Testis (tissue), 2 donors: ENCODE measurements at regions not wholly inside any gene's neighbourhood (a gene's known extent, or its start where the extent isn't known, plus 50 kb on each side); places are given as distances from the start of the nearest gene placed in this dataset.

Experiments used
- DNase-seq: peaks from one replicate; pipeline ENCODE4 v3.0.0-alpha.2; 2019
- H3K27ac ChIP-seq, 2 donors: fragments of 200-600 bp; sonication (generic); one replicate each; pipeline ENCODE4 v1.5.1; 2019
- H3K27me3 ChIP-seq: fragments of 200-600 bp; sonication (generic); one replicate; pipeline ENCODE4 v1.5.1; 2019
- H3K36me3 ChIP-seq: fragments of 200-600 bp; sonication (generic); one replicate; pipeline ENCODE4 v1.5.1; 2017; ENCODE audit warnings: low read depth; ENCODE audit errors: missing control alignments
- H3K4me1 ChIP-seq: fragments of 200-600 bp; sonication (generic); one replicate; pipeline ENCODE4 v1.5.1; 2019
- H3K4me3 ChIP-seq, 2 donors: fragments of 200-600 bp; sonication (generic); one replicate each; pipeline ENCODE4 v1.5.1; 2017 to 2019
- H3K9me3 ChIP-seq: fragments of 200-600 bp; sonication (generic); one replicate; pipeline ENCODE4 v1.5.1; 2017
- CTCF ChIP-seq, 3 experiments: fragments of 450-650 bp in 2 of 3; fragments of 200-600 bp in 1 of 3; sonication (generic) in 1 of 3; IDR thresholded peaks; one replicate each; pipeline ENCODE4 v1.5.1; 2016 to 2019; ENCODE audit warnings: antibody characterized with exemption in 3 of 3, mild to moderate bottlenecking in 2 of 3, moderate library complexity in 1 of 3
- POLR2A ChIP-seq: fragments of 450-650 bp; IDR thresholded peaks from one replicate; pipeline ENCODE4 v1.6.1; 2017; ENCODE audit warnings: antibody characterized with exemption, mild to moderate bottlenecking, moderate library complexity
- WGBS, 2 donors: methylation state at CpG; one replicate each; pipeline ENCODE4 v1.1.5; 2018; 5-methylcytosine and 5-hydroxymethylcytosine counted together
- intact Hi-C: fragments of 100-400 bp; cut with DNase I; formaldehyde crosslinking; loops from one replicate; pipeline ENCODE4 v1.15.1; 2023; ENCODE audit warnings: low total_unique reads

GRCh38 chr3:22361521-22361920, 610.5 kb upstream of the ZNF385D start:
- Histone ChIP-seq H3K27me3 (no peaks in the 10 kb centered on the region), H3K4me1 (no peaks in the 10 kb centered on the region), H3K27ac (no peak overlapping the region), H3K36me3 (no peaks in the 10 kb centered on the region), H3K4me3 (no peak overlapping the region), H3K9me3 (no peaks in the 10 kb centered on the region)
- intact Hi-C loops, result no loop called here
- 29 to 48% methylated on average over 1 of the region's 1 CpG for WGBS, 2 donors
- TF ChIP-seq POLR2A (no peak), CTCF (IDR thresholded peaks at IDR 0.05) (no peak)
- DNase-seq, result no peak

GRCh38 chr3:22364851-22365250, 613.8 kb upstream of the ZNF385D start:
- WGBS, 2 donors, result 83 to 91% methylated on average over 1 of the region's 1 CpG
- Histone ChIP-seq H3K9me3 (no peaks in the 10 kb centered on the region), H3K27me3 (no peaks in the 10 kb centered on the region), H3K27ac (no peak overlapping the region), H3K4me1 (no peaks in the 10 kb centered on the region), H3K4me3 (no peak overlapping the region), H3K36me3 (no peaks in the 10 kb centered on the region)
- no peak for TF ChIP-seq POLR2A
- TF ChIP-seq CTCF (IDR thresholded peaks at IDR 0.05), result no peak
- intact Hi-C loops, result no loop called here
- DNase-seq, result no peak

- WGBS, 2 donors, result 37 to 58% methylated on average over 2 of the region's 2 CpGs
- no peak for TF ChIP-seq CTCF (IDR thresholded peaks at IDR 0.05)
Observed at GRCh38 chr3:22366781-22367180, 615.8 kb upstream of the ZNF385D start.

GRCh38 chr3:22371036-22371435, 620.0 kb upstream of the ZNF385D start:
- Histone ChIP-seq H3K9me3 (no peaks in the 10 kb centered on the region), H3K4me3 (no peak overlapping the region), H3K27me3 (no peaks in the 10 kb centered on the region), H3K36me3 (no peaks in the 10 kb centered on the region), H3K4me1 (peaks cover 8% of the 10 kb centered on the region), H3K27ac (no peak overlapping the region)
- intact Hi-C loops, result no loop called here
- TF ChIP-seq CTCF (IDR thresholded peaks at IDR 0.05) (no peak), POLR2A (no peak)
- 82 to 89% methylated on average over 8 of the region's 8 CpGs for WGBS, 2 donors
- DNase-seq, result no peak

More at GRCh38 chr3:22366781-22367180, 615.8 kb upstream of the ZNF385D start:
- no peak for DNase-seq
- H3K9me3 ChIP-seq, result no peaks in the 10 kb centered on the region
- no peaks in the 10 kb centered on the region for H3K27me3 ChIP-seq
- intact Hi-C loops, result no loop called here
- no peaks in the 10 kb centered on the region for H3K36me3 ChIP-seq
- H3K27ac ChIP-seq, result no peak overlapping the region
- no peaks in the 10 kb centered on the region for H3K4me1 ChIP-seq
- H3K4me3 ChIP-seq, result no peak overlapping the region

- WGBS, 2 donors, result 9 to 13% methylated on average over 22 to 23 of the region's 23 CpGs
- intact Hi-C loops, result no loop called here
- Histone ChIP-seq H3K36me3 (no peaks in the 10 kb centered on the region), H3K4me3 (peak overlapping the region; percentile 24 to 47), H3K4me1 (peaks cover 8% of the 10 kb centered on the region), H3K27me3 (no peaks in the 10 kb centered on the region), H3K9me3 (no peaks in the 10 kb centered on the region), H3K27ac (no peak overlapping the region)
- DNase-seq, result no peak
- TF ChIP-seq POLR2A (no peak), CTCF (IDR thresholded peaks at IDR 0.05) (no peak)
Observed at GRCh38 chr3:22371607-22372291, 620.7 kb upstream of the ZNF385D start.
